ENCODE measurements at regions not wholly inside any gene's neighbourhood (a gene's known extent, or its start where the extent isn't known, plus 50 kb on each side); places are given as distances from the start of the nearest gene placed in this dataset.
"Not testable (repeated sequence)": the region's sequence is repeated elsewhere in the genome, so short reads cannot be mapped to it uniquely, and the experiment has no call there.

DNA sequence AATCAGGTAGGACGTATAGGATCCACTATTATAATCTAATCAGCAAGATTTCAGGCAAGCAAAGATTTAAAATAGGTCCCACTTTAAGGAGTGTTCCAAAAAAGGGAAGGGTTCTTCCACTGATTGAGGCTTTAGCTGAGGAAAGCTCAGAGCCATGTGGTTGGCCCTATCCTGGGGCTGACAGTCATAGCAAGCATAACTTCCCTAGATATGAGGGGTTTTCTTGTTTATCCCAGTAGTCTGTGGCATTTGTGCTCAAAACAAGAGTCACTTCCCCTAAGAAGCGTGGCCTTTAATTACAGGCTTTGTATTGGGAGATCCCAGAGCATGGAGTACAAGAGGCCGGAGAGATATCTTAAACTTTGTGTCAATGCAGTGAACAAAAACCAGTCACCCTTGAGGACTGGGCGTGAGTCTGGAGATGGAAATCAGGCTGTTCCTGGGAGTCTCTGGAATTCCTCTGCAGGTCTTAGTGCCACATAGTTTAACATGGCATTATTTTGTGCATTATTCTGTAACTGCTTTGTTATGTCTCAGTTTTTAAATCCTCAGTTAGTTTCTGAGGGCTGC, 136.9 kb upstream of the FBXO11 start:
- no peak for DNase-seq (ENCODE audit: low read depth in 4 of 4, low spot score in 3 of 4)

DNA sequence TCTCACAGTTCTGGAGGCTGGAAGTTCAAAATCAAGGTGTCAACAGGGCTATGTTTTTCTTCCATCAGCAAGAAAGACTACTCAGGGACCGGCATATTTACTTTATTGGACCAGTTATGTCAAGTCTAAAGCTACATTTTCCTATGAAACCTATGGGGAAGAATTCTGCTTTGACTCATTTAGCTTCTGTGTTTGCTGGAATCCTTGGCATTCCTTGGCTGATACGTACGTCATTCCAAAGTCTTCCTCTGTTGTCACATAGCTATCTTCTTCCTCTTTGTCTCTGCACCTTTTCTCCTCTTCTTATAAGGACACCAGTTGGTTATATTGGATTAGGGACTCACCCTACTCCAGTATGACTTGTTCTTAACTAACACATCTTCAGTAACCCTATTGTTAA, 137.4 kb upstream of the FBXO11 start:
- no peak for DNase-seq (ENCODE audit: low read depth in 4 of 4, low spot score in 3 of 4)

DNA sequence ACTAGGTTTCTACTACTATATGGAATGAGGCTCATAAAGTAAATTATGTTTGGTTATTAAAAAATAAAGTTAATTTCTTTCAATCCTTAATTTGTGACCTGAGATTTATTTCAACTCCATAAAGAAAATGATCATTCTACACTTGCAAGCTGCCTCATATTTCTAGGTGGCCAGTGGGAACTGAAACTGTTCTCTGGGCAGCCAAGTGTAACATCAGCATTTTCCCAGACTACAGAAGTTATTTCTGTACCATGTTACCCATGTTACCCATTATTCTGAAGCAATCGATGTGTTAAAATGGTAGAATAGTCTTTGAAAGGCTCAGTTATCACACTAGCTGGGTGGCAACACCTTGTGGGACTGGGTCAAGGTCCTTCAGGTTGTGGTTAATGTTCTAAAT, 139.3 kb upstream of the FBXO11 start:
- DNase-seq (ENCODE audit: low read depth in 4 of 4, low spot score in 3 of 4), result no peak

GRCh38 chr2:48048476-48049171, 142.3 kb upstream of the FBXO11 start:
- DNase-seq (ENCODE audit: low read depth in 4 of 4, low spot score in 3 of 4), result no peak

DNA sequence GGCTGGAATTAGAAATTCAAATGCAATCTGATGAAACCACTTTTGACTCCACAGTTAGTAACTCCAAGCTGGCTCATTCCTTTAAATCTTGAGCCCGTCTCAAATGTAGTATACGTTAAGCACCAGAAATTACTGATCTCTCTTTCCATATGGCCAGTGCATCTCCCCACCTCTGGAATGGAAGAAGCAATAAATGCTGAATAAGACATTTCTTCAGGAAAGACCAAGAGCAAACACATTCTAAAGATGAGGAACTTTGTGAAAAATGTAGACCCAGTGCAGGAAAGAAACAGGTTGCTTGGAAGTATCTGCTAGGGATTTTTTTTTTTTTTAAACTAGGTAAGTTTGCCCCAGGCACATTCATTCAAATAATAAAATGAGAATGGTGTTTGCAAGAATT, 143.1 kb upstream of the FBXO11 start:
- DNase-seq (ENCODE audit: low read depth in 4 of 4, low spot score in 3 of 4), result no peak

DNA sequence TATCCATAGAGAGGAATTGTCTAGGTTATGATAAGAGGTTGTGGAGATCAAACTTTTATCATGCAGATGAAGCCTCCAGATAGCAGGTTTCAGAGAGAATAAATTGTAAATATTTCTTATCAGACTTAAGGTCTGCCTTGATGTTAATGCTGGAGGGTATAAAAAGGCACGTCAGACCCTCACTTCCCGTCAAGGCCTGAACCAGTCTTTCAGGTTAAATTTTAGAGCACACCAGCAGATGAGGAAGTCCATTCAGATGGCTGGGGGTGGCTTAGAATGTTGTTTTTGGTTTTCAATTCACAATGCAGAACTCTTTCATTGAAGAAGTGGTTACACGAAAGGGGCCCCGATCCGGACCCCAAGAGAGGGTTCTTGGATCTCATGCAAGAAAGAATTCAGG, 144.4 kb upstream of the FBXO11 start:
- DNase-seq (ENCODE audit: low read depth in 4 of 4, low spot score in 3 of 4), result no peak

DNA sequence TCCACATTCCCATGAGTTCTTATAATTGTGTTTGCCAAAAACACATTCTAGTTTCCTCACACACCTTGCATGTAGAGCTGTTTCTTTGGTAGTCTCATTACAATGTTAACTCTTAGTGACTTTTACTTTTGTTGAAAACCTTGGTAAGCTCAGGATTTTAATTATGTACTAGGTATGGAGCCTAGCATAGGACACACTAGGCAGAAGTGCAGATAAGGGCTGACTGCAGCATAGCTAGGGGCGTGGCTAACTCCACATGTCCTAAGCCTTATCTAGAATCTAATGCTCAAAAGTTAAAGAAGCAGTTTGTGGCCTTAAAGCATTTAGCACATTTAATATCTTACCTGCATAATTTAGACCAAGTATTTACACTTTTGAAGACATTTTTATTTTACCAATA, 153.7 kb upstream of the FBXO11 start:
- no peak for DNase-seq (ENCODE audit: low read depth in 4 of 4, low spot score in 3 of 4)

- not testable (repeated sequence) for DNase-seq (ENCODE audit: low read depth in 4 of 4, low spot score in 3 of 4)
Measured at GRCh38 chr2:48061656-48062055, 155.4 kb upstream of the FBXO11 start.

- no peak for DNase-seq (ENCODE audit: low read depth in 4 of 4, low spot score in 3 of 4)
Measured at GRCh38 chr2:48065096-48065495, 158.8 kb upstream of the FBXO11 start.

GRCh38 chr2:48066000-48066399, 159.7 kb upstream of the FBXO11 start:
- DNase-seq (ENCODE audit: low read depth in 4 of 4, low spot score in 3 of 4), result no peak

DNA sequence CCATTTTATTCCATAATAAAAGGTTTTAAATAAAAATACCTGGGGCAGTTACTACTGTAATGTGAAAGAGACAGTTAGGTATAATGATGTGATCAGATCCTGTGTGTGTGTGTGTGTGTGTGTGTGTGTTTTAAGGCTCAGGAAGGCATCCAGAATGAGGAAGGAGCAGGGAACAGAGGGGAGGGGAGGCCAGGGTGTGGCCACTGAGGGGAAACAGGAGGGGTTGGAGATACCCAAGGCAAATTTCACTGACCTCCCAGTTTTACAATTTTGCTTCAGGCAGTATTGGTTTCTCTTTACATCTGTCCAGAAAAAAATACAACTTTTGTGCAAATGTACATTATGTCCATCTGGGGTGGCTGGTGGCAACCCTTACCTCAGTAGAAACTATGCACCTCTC, 163.5 kb upstream of the FBXO11 start:
- no peak for DNase-seq (ENCODE audit: low read depth in 4 of 4, low spot score in 3 of 4)

DNA sequence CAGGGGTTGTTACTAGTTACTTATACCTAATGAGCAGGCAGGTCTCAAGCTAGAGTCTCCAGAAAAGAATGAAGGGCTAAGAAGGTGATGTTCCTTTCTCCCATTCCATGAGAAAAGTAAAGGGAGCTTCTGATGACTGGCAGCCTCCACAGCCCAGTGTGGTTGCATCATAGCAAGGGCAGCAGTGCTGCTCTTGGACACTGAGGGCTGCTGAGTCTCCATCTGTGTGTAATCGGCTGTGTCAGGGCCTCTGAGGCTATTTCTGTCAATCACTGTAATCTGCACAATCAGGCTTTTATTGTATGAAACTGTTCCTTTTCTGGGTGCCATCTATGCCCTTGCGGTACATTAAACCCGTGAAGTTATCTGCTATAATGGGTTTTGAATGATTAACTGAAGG, 164.1 kb upstream of the FBXO11 start:
- DNase-seq (ENCODE audit: low read depth in 4 of 4, low spot score in 3 of 4), result no peak

DNA sequence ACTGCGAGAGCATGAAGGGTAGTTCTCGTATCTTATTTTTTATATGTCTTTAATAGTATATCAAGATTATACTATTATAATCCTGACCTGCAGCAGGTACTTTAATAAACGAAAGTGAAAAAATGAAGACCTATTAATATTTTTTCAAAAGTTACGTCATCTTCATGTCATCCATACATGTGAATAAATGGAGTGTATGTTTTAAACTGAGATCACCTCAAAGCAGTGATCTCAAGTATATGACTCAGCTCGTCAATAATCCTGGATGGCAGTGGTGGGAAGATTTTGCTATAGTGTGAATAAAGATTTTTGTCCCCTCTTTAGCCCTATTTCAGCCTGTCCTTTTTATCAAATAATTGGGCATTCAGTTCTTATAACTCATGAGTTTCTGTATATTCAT, 166.3 kb upstream of the FBXO11 start:
- no peak for DNase-seq (ENCODE audit: low read depth in 4 of 4, low spot score in 3 of 4)

GRCh38 chr2:48075631-48076030, 169.3 kb upstream of the FBXO11 start:
- no peak for DNase-seq (ENCODE audit: low read depth in 4 of 4, low spot score in 3 of 4)

GRCh38 chr2:48080534-48081316, 174.4 kb upstream of the FBXO11 start:
- DNase-seq (ENCODE audit: low read depth in 4 of 4, low spot score in 3 of 4), result no peak

DNA sequence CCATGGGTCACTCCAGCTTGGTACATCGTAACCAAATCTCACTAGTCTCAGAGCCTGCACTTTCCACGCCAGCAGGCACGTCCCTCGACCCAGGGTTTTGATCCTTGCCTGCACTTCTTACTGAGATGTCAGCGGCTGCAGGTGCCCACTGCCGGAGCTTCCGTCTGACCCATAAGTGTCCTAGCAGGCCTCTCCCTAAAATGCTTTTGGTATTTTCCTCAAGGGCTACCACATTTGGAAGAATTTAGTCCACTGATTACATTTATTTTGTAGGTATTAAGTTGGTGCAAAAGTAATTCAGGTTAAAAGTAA, 175.0 kb upstream of the FBXO11 start:
- no peak for DNase-seq (ENCODE audit: low read depth in 4 of 4, low spot score in 3 of 4)

- DNase-seq (ENCODE audit: low read depth in 4 of 4, low spot score in 3 of 4), result no peak
Measured at GRCh38 chr2:48085888-48086287, 179.6 kb upstream of the FBXO11 start.

GRCh38 chr2:48088994-48089393, 182.7 kb upstream of the FBXO11 start:
- no peak for DNase-seq (ENCODE audit: low read depth in 4 of 4, low spot score in 3 of 4)

DNA sequence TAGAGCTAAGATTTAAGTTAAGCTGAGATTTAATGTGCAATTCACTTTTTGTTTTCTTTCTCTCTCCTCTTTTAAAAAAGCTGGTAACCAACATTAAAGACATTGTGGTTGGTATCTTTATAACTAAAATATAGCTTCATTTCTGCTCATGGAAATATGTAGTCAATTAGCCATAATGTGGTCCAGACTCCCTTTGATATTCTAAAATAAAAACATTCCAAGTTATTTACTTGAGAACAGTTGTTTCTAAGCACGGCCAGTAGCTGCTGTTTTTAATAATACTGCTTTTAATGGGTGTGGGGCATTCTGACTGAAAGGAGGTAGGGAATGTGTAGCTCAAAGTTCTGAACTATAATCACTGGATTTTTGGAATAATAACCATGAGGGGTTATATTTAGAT, 183.3 kb upstream of the FBXO11 start:
- no peak for DNase-seq (ENCODE audit: low read depth in 4 of 4, low spot score in 3 of 4)

DNA sequence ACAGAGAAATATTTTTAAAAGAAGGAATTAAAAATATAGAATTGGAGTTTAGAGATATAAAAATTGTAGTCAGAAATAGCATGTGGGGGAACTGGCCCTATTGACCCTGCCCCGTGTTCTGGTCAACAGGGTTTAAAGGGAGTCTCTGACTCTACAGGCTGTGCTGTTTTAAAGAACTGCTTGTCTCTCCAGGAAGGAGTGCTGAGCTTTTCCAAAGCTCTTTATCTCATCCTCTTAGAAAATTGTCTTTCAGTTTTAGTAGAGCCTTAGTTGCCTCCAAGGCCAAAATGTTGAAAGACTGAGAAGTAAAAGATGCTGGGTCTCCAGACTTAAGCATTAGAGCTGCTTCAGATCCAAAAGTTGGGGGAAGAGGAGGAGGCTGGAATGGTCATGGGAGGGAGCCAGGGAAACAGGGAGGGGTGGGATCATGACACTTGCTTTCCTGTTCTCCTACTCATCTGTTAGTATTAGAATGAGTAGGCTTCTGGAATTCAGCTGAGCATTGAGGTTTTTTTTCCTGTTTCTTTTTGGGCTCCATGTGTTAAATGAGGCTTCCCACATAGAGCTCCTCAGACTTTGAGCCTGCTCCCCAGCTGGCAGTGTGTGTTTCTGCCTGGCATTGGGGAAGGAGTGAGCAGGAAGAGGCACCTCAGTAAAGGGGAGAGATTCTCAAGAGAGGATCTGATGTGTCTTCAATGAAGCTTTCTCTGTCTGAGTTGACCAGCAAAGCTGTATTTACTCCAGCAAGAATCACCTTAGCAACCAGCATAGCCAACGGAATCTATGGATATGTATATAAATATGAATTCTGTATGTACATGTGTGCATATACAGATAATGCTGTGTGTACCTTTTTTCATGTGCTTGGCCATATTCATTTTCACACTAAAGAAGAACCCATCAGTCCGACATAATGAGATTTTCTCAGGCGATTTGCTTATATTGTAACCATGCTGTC, 186.8 kb upstream of the FBXO11 start:
- DNase-seq (ENCODE audit: low read depth in 4 of 4, low spot score in 3 of 4), result no peak

DNA sequence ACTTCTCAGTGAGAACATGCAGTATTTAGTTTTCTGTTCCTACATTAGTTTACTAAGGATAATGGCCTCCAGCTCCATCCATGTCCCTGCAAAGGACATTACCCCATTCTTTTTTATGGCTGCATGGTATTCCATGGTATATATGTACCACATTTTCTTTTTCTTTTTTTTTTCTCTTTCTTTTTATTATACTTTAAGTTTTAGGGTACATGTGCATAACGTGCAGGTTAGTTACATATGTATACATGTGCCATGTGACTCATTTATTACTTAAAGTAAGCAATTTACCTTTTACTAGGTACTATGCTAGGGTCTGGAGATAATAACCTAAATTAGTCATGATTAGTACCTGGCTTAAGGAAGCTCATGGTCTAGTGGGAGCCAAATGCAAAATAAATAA, 190.5 kb upstream of the FBXO11 start:
- not testable (repeated sequence) for DNase-seq (ENCODE audit: low read depth in 4 of 4, low spot score in 3 of 4)

Data from left renal pelvis (tissue), 4 donors.